ENCODE measurements at regions not wholly inside any gene's neighbourhood (a gene's known extent, or its start where the extent isn't known, plus 50 kb on each side); places are given as distances from the start of the nearest gene placed in this dataset.

GRCh38 chr16:66290431-66290830 lies 76.1 kb upstream of the CDH5 start:
- Histone ChIP-seq H3K36me3 (no peaks in the 10 kb centered on the region), H3K9me3 (no peaks in the 10 kb centered on the region), H3K27ac (no peak overlapping the region), H3K27me3 (no peaks in the 10 kb centered on the region), H3K4me1 (no peaks in the 10 kb centered on the region), H3K4me3 (no peak overlapping the region)
- intact Hi-C loops (cut with DNase I; ENCODE audit: low total_unique reads) = no loop called here
- TF ChIP-seq CTCF (IDR thresholded peaks at IDR 0.05) (no peak), POLR2AphosphoS5 (IDR thresholded peaks at IDR 0.05) (no peak), POLR2A (IDR thresholded peaks at IDR 0.05) (no peak)
- no peak for DNase-seq (ENCODE audit: low spot score in 2 of 2)

DNA sequence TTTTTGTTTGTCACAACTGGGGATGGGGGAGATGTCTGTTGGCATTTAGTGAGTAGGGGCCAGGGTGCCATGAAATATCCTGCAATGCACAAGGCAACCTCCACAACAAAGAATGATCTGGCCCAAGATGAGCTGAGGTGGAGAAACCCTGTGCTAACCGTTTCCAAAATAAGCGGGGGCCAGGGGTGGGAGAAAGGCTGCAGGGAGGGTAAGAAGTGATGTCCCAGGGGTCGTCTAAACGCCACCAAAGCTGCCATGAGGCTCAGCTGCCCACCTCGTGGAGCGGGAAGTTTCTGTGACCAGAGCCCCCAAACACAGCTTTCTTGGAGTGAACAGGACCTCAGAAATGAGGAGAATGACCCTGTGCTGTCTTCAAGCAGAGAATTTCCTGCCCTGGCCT lies 76.5 kb upstream of the CDH5 start:
- H3K36me3 ChIP-seq = no peaks in the 10 kb centered on the region
- H3K4me1 ChIP-seq = no peaks in the 10 kb centered on the region
- H3K27ac ChIP-seq = no peak overlapping the region
- TF ChIP-seq POLR2A (IDR thresholded peaks at IDR 0.05) (no peak), POLR2AphosphoS5 (IDR thresholded peaks at IDR 0.05) (no peak), CTCF (IDR thresholded peaks at IDR 0.05) (no peak)
- DNase-seq (ENCODE audit: low spot score in 2 of 2) = no peak
- H3K27me3 ChIP-seq = no peaks in the 10 kb centered on the region
- no peak overlapping the region for H3K4me3 ChIP-seq
- intact Hi-C loops (cut with DNase I; ENCODE audit: low total_unique reads) = no loop called here
- no peaks in the 10 kb centered on the region for H3K9me3 ChIP-seq

DNA sequence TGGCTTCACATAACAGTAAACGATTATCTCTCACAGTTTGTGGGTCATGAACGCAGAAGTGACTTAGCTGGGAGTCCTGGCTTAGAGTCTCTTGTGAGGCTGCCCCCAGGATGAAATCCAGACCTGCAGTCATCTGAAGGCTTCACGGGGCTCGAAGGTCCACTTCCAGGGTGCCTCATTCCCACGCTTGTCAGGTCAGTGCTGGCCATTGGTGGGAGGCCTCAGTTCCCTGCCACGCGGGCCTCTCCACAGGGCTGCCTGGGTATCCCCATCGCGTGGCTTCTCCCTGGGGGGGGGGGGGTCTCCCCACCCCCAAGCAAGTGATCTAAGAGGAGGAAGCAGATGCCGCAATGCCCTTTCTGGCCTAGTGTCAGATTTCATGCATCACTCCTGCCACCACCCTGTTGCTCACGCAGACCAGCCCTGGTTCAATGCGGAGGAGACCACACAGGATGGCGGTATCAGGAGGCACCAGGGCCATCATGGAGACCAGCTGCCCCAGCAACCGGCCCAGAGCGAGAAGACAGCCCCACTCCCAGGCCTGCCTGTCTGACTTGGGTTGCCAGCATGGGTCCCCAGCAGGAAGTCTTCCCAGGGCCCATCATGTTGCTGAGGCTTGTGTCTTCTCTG lies 77.3 kb upstream of the CDH5 start:
- Histone ChIP-seq H3K27ac (no peak overlapping the region), H3K4me1 (no peaks in the 10 kb centered on the region), H3K9me3 (no peaks in the 10 kb centered on the region), H3K36me3 (no peaks in the 10 kb centered on the region), H3K27me3 (no peaks in the 10 kb centered on the region), H3K4me3 (no peak overlapping the region)
- intact Hi-C loops (cut with DNase I; ENCODE audit: low total_unique reads) = no loop called here
- TF ChIP-seq CTCF (IDR thresholded peaks at IDR 0.05) (no peak), POLR2A (IDR thresholded peaks at IDR 0.05) (no peak), POLR2AphosphoS5 (IDR thresholded peaks at IDR 0.05) (no peak)
- no peak for DNase-seq (ENCODE audit: low spot score in 2 of 2)

DNA sequence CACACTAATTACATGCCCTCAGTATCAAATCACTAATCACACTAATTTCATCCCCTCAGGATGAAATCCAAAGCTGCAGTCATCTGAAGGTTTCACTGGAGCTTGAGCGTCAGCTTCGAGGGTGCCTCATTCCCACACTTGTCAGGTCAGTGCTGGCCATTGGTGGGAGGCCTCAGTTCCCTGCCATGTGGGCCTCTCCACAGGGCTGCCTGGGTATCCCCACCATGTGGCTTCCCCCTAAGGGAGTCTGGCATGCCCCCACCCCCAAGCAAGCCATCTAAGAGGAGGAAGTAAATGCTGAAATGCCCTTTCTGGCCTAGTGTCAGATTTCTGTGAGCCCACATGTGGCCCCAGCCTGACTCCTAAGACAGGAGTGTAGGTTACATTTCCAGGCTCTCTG lies 78.6 kb upstream of the CDH5 start:
- Histone ChIP-seq H3K9me3 (no peaks in the 10 kb centered on the region), H3K27me3 (no peaks in the 10 kb centered on the region), H3K36me3 (no peaks in the 10 kb centered on the region), H3K27ac (no peak overlapping the region), H3K4me1 (no peaks in the 10 kb centered on the region), H3K4me3 (no peak overlapping the region)
- intact Hi-C loops (cut with DNase I; ENCODE audit: low total_unique reads) = no loop called here
- DNase-seq (ENCODE audit: low spot score in 2 of 2) = no peak
- TF ChIP-seq POLR2AphosphoS5 (IDR thresholded peaks at IDR 0.05) (no peak), CTCF (IDR thresholded peaks at IDR 0.05) (no peak), POLR2A (IDR thresholded peaks at IDR 0.05) (no peak)

GRCh38 chr16:66287416-66287815 lies 79.1 kb upstream of the CDH5 start:
- no peak for DNase-seq (ENCODE audit: low spot score in 2 of 2)
- intact Hi-C loops (cut with DNase I; ENCODE audit: low total_unique reads) = no loop called here

More at GRCh38 chr16:66287416-66287815, 79.1 kb upstream of the CDH5 start:
- TF ChIP-seq POLR2A (IDR thresholded peaks at IDR 0.05) = no peak
- no peak for TF ChIP-seq POLR2AphosphoS5 (IDR thresholded peaks at IDR 0.05)
- no peak for TF ChIP-seq CTCF (IDR thresholded peaks at IDR 0.05)
- Histone ChIP-seq H3K4me1 (no peaks in the 10 kb centered on the region), H3K36me3 (no peaks in the 10 kb centered on the region), H3K4me3 (no peak overlapping the region), H3K27me3 (no peaks in the 10 kb centered on the region), H3K9me3 (no peaks in the 10 kb centered on the region), H3K27ac (no peak overlapping the region)

Measured in breast epithelium (tissue), 4 donors.